Karpas-422 (cell line): ENCODE measurements at regions not wholly inside any gene's neighbourhood (a gene's known extent, or its start where the extent isn't known, plus 50 kb on each side); places are given as distances from the start of the nearest gene placed in this dataset.

Experiments
- DNase-seq: peaks from one replicate; pipeline ENCODE4 v3.0.0-alpha.2; 2015
- H2AFZ ChIP-seq: fragments of 200-600 bp; sonication (generic); 2 replicates; pipeline ENCODE4 v1.6.1; 2014; ENCODE audit warnings: antibody characterized with exemption, low read length, mixed read lengths
- H3K27ac ChIP-seq: fragments of 200-600 bp; sonication (generic); 2 replicates; pipeline ENCODE4 v1.5.1; 2014; ENCODE audit warnings: mild to moderate bottlenecking, low read length, moderate library complexity
- H3K27me3 ChIP-seq: fragments of 200-600 bp; sonication (generic); 2 replicates; pipeline ENCODE4 v1.6.1; 2014; ENCODE audit warnings: low read length, mixed read lengths
- H3K36me3 ChIP-seq: fragments of 200-600 bp; sonication (generic); 2 replicates; pipeline ENCODE4 v1.6.1; 2014; ENCODE audit warnings: low read length, mixed read lengths; ENCODE audit not compliant: insufficient read depth
- H3K4me1 ChIP-seq: fragments of 200-600 bp; sonication (generic); 2 replicates; pipeline ENCODE4 v1.6.1; 2014; ENCODE audit warnings: mild to moderate bottlenecking, low read length, mixed read lengths
- H3K4me2 ChIP-seq: fragments of 200-600 bp; sonication (generic); 2 replicates; pipeline ENCODE4 v1.6.1; 2014; ENCODE audit warnings: low read length, low read depth, mild to moderate bottlenecking; ENCODE audit not compliant: poor library complexity, severe bottlenecking
- H3K4me3 ChIP-seq: fragments of 200-600 bp; sonication (generic); 2 replicates; pipeline ENCODE4 v1.5.1; 2014; ENCODE audit warnings: mild to moderate bottlenecking, antibody characterized with exemption, low read length, mixed read lengths
- H3K79me2 ChIP-seq: fragments of 200-600 bp; sonication (generic); 2 replicates; pipeline ENCODE4 v1.6.1; 2014; ENCODE audit warnings: mild to moderate bottlenecking, low read length, mixed read lengths
- H3K9ac ChIP-seq: fragments of 200-600 bp; sonication (generic); 2 replicates; pipeline ENCODE4 v1.6.0; 2014; ENCODE audit warnings: low read length
- H3K9me2 ChIP-seq: fragments of 200-600 bp; sonication (generic), shearing (Covaris generic); replicated peaks from 2 replicates; pipeline ENCODE4 v1.6.0; 2014; ENCODE audit warnings: mild to moderate bottlenecking, low read length, moderate library complexity; ENCODE audit not compliant: insufficient read depth
- H3K9me3 ChIP-seq: fragments of 300-700, 200-600 bp; sonication (generic); 2 replicates; pipeline ENCODE4 v1.6.1; 2014; ENCODE audit warnings: low read length, mixed read lengths
- H4K20me1 ChIP-seq: fragments of 200-600 bp; sonication (generic); 2 replicates; pipeline ENCODE4 v1.6.1; 2014; ENCODE audit warnings: mild to moderate bottlenecking, antibody characterized with exemption, low read length, low read depth; ENCODE audit not compliant: insufficient read depth

DNA sequence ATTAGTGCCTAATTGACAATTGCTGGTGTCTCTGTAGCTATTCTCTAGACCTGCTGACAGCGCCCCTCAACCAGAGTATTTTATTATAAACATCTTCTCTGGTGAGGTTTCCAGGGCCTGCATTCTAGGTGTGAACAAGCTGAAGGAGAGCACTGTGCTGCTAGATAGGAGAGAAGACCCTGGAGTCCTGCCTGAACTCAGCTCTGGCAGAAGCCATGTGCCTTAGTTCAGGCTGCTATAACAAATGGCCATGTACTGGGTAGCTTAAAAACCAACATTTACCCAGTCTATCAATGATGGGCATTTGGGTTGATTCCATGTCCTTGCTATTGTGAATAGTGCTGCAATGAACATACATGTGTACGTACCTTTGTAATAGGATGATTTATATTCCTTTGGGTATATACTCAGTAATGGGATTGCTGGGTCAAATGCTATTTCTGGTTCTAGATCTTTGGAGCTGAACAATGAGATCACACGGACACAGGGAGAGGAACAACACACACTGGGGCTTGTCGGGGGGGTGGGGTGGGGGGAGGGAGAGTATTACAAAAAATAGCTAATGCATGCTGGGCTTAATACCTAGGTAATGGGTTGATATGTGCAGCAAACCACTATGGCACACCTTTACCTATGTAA is 185.5 kb upstream of the CPEB2 start:
- no peaks in the 10 kb centered on the region; the same call in 1 of the 2 replicates for H3K9me2 ChIP-seq
- no peaks in the 10 kb centered on the region for H3K27me3 ChIP-seq
- no peaks in the 10 kb centered on the region for H3K4me1 ChIP-seq
- H3K9ac ChIP-seq = no peak overlapping the region
- no peak overlapping the region for H3K27ac ChIP-seq
- no peaks in the 10 kb centered on the region for H4K20me1 ChIP-seq
- H3K9me3 ChIP-seq = no peaks in the 10 kb centered on the region
- DNase-seq = no peak
- H2AFZ ChIP-seq = no peak overlapping the region
- H3K4me3 ChIP-seq = no peak overlapping the region
- H3K36me3 ChIP-seq = no peaks in the 10 kb centered on the region
- H3K4me2 ChIP-seq = no peak overlapping the region
- H3K79me2 ChIP-seq = no peaks in the 10 kb centered on the region

DNA sequence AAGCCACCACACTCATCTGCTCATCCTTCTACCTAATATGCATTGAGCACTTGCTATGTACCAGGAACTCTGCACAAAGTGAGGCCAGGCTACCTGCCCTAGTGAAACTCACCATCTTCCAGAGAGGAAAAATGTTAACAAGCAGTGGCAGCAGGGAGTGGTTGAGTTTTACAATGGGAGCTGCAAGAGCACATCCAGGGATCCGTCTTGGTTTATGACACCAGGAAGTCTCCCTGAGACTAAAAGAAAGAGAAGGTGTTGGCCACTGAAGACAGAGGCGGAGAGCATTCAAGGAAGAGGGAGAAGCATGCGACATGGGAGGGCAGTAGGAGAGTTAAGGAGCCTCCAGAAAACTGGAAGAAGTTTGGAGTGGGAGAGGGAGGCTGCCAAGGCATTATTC is 178.1 kb upstream of the CPEB2 start:
- no peaks in the 10 kb centered on the region for H3K79me2 ChIP-seq
- H3K9me2 ChIP-seq = no peaks in the 10 kb centered on the region; the same call in 1 of the 2 replicates
- H3K27ac ChIP-seq = no peak overlapping the region
- H3K27me3 ChIP-seq = no peaks in the 10 kb centered on the region
- DNase-seq = no peak
- H3K9ac ChIP-seq = no peak overlapping the region
- H3K9me3 ChIP-seq = no peaks in the 10 kb centered on the region
- H3K4me1 ChIP-seq = no peaks in the 10 kb centered on the region
- H3K4me2 ChIP-seq = no peak overlapping the region
- H4K20me1 ChIP-seq = no peaks in the 10 kb centered on the region
- H3K36me3 ChIP-seq = no peaks in the 10 kb centered on the region
- H2AFZ ChIP-seq = no peak overlapping the region
- no peak overlapping the region for H3K4me3 ChIP-seq

DNA sequence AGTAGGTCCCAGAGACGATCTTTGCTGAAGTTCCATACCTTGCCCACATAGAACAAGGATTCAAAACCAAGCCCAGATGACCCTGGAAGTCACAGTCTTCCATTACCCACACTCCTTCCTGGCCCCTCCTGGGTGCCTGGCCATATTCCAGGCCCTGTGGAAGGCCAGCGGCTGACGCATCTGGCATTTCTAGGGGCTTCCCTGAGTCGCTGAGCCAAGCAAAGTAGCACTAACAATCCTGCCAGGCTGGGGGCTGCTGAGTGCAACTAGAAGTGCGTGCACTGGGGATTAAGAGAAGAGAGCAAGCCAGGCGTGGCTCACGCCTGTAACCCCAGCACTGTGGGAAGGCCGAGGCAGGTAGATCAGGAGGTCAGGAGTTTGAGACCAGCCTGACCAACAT is 175.2 kb upstream of the CPEB2 start:
- H3K9ac ChIP-seq = no peak overlapping the region
- no peak overlapping the region for H3K27ac ChIP-seq
- H3K4me3 ChIP-seq = no peak overlapping the region
- no peaks in the 10 kb centered on the region for H3K79me2 ChIP-seq
- no peaks in the 10 kb centered on the region for H4K20me1 ChIP-seq
- no peaks in the 10 kb centered on the region for H3K36me3 ChIP-seq
- no peak overlapping the region for H3K4me2 ChIP-seq
- no peaks in the 10 kb centered on the region for H3K4me1 ChIP-seq
- DNase-seq = no peak
- no peaks in the 10 kb centered on the region for H3K9me3 ChIP-seq
- no peak overlapping the region for H2AFZ ChIP-seq
- no peaks in the 10 kb centered on the region for H3K9me2 ChIP-seq
- no peaks in the 10 kb centered on the region for H3K27me3 ChIP-seq

DNA sequence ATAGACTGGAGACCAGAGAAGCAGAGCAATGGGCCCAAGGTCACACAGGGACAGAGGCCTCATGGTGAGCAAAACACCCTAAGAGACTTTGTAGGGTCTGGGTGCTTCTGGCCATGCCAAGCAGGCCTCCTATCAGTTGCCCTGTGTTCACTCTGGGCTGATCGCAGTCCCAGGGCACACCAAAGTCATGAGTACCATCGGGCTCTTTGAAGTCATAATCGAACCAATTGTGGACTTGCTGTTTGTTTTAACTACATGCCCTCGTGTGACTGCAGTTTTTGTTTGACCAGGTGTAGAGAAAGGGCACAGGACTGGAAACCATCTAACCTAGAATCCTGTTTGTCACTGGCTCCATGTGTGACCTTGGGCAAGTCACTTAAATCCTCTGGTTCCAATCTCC is 172.5 kb upstream of the CPEB2 start:
- Histone ChIP-seq H3K4me2 (no peak overlapping the region), H3K9me2 (no peaks in the 10 kb centered on the region), H3K36me3 (no peaks in the 10 kb centered on the region), H2AFZ (no peak overlapping the region), H4K20me1 (no peaks in the 10 kb centered on the region), H3K4me3 (no peak overlapping the region), H3K79me2 (no peaks in the 10 kb centered on the region), H3K27ac (no peak overlapping the region), H3K9ac (no peak overlapping the region), H3K4me1 (no peaks in the 10 kb centered on the region), H3K27me3 (no peaks in the 10 kb centered on the region), H3K9me3 (no peaks in the 10 kb centered on the region)
- no peak for DNase-seq

DNA sequence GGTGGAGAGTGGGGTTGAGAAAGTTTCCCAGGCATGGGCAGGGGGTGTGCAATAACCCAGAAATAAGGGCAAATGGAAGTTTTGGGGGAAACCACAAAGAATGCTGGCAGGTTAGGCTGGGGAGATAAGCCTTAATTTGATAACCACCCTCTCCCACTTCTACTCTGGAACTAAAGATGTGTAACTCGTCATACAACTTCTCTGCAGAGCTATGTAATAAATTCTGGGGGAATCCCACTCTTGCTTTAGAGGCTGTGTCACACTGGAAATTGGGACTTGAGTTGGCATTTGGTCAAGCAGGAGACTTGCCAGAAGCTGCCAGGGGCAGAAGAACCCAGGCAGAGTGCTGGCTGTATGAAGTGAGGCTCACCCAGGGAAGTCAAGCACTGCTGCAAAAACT is 170.9 kb upstream of the CPEB2 start:
- Histone ChIP-seq H2AFZ (no peak overlapping the region), H4K20me1 (no peaks in the 10 kb centered on the region), H3K9ac (no peak overlapping the region)

DNA sequence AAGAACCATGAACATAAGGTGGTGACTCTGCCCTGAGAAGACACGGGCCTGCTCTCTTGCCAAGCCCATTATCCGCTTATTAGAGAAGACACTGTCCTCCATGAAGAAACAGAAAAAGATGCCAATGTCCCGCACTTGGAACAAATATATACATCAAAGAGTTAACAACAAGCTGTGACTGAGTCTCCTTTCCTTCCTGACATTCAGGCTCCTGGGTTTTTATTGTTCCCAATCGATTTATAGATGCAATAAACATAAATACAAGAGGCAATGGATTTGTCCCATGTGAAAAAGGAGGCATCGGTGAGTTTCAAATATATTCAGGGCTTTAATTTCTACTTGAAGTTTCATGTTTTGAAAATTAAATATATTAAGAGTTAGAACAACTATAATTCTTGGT is 169.2 kb upstream of the CPEB2 start:
- H3K79me2 ChIP-seq = no peaks in the 10 kb centered on the region
- no peaks in the 10 kb centered on the region for H3K9me3 ChIP-seq
- no peak for DNase-seq
- H3K36me3 ChIP-seq = no peaks in the 10 kb centered on the region
- no peak overlapping the region for H3K27ac ChIP-seq
- H2AFZ ChIP-seq = no peak overlapping the region
- H4K20me1 ChIP-seq = no peaks in the 10 kb centered on the region
- H3K9me2 ChIP-seq = no peaks in the 10 kb centered on the region
- H3K4me2 ChIP-seq = no peak overlapping the region
- H3K27me3 ChIP-seq = no peaks in the 10 kb centered on the region
- no peak overlapping the region for H3K9ac ChIP-seq
- no peaks in the 10 kb centered on the region for H3K4me1 ChIP-seq
- H3K4me3 ChIP-seq = no peak overlapping the region

More for the DNA sequence above, 170.9 kb upstream of the CPEB2 start:
- Histone ChIP-seq H3K9me2 (no peaks in the 10 kb centered on the region), H3K4me2 (no peak overlapping the region), H3K27me3 (no peaks in the 10 kb centered on the region), H3K4me3 (no peak overlapping the region), H3K27ac (no peak overlapping the region), H3K36me3 (no peaks in the 10 kb centered on the region), H3K79me2 (no peaks in the 10 kb centered on the region), H3K9me3 (no peaks in the 10 kb centered on the region), H3K4me1 (no peaks in the 10 kb centered on the region)
- DNase-seq = no peak

DNA sequence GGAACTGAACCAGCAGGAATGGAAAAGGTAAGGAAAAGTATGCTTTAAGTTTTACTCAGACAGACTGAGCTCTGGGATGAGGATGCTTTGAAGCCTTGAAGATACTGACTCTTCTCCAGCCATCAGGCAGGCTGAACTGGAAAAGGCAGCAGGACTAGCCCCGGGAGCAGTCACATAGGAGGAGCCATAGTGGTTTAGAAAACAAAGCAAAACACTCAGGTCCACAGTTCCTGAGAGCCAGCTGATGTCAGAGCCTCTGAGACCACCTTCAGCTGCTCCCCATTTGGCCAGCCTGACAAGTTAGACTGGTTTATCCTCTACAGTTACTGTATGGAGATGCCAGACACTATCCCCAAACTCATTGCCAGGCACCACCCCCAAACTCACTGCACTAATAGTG is 167.9 kb upstream of the CPEB2 start:
- Histone ChIP-seq H3K4me1 (no peaks in the 10 kb centered on the region), H3K27ac (no peak overlapping the region), H3K4me3 (no peak overlapping the region), H3K4me2 (no peak overlapping the region), H3K9ac (no peak overlapping the region), H3K79me2 (no peaks in the 10 kb centered on the region), H2AFZ (no peak overlapping the region), H3K27me3 (no peaks in the 10 kb centered on the region), H3K36me3 (no peaks in the 10 kb centered on the region), H4K20me1 (no peaks in the 10 kb centered on the region), H3K9me2 (0 out of 2 replicates have a peak, but pooled peaks cover 3% of the 10 kb centered on the region), H3K9me3 (no peaks in the 10 kb centered on the region)
- no peak for DNase-seq

DNA sequence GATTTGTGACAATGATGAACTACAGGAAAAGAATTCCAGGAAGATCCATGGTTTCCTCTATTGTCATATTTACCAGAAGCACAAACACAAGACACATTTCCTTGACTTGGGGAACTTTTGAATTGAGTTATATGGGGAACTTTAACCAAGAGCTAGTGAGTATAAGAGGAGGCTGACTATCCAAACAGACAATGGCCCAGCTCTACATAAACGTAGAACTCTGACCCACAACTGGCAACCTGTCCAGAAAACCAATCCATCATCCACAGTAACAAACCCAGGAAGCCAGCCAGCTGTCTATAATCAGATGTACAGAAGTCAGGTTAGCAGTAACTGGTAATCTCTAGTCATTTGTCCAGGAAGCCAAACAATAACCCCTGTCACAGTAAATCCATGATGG is 167.0 kb upstream of the CPEB2 start:
- no peak overlapping the region for H3K4me3 ChIP-seq

More for the DNA sequence above, 167.0 kb upstream of the CPEB2 start:
- Histone ChIP-seq H3K79me2 (no peaks in the 10 kb centered on the region), H3K36me3 (no peaks in the 10 kb centered on the region), H2AFZ (no peak overlapping the region), H3K4me2 (no peak overlapping the region), H3K9ac (no peak overlapping the region), H3K4me1 (no peaks in the 10 kb centered on the region), H3K27me3 (no peaks in the 10 kb centered on the region), H4K20me1 (no peaks in the 10 kb centered on the region), H3K27ac (no peak overlapping the region), H3K9me2 (0 out of 2 replicates have a peak, but pooled peaks cover 3% of the 10 kb centered on the region), H3K9me3 (no peaks in the 10 kb centered on the region)
- DNase-seq = no peak
